ENCODE measurements at regions not wholly inside any gene's neighbourhood (a gene's known extent, or its start where the extent isn't known, plus 50 kb on each side); places are given as distances from the start of the nearest gene placed in this dataset.

- TF ChIP-seq MXI1 (IDR thresholded peaks at IDR 0.05; ENCODE audit: low read depth, low read length) (no peak), POLR2AphosphoS5 (IDR thresholded peaks at IDR 0.05; ENCODE audit: low read depth, low read length) (no peak), EZH2phosphoT487 (IDR thresholded peaks at IDR 0.05; ENCODE audit: borderline replicate concordance, low read depth) (no peak), CTCF (IDR thresholded peaks at IDR 0.05) (no peak), TAF1 (IDR thresholded peaks at IDR 0.05; ENCODE audit: borderline replicate concordance, low read depth, low read length) (no peak)
Observed at GRCh38 chr3:117610156-117610555, 900.6 kb downstream of the TUSC7 start.
